ENCODE measurements at regions not wholly inside any gene's neighbourhood (a gene's known extent, or its start where the extent isn't known, plus 50 kb on each side); places are given as distances from the start of the nearest gene placed in this dataset.

- no peak for TF ChIP-seq CTCF (IDR thresholded peaks at IDR 0.05)
- TF ChIP-seq POLR2A (IDR thresholded peaks at IDR 0.05): no peak
Observed at GRCh38 chr16:65751622-65752521, 614.6 kb upstream of the CDH5 start.
